Keratinocyte (primary cell): ENCODE measurements at regions not wholly inside any gene's neighbourhood (a gene's known extent, or its start where the extent isn't known, plus 50 kb on each side); places are given as distances from the start of the nearest gene placed in this dataset.

ENCODE experiments used
- DNase-seq: peaks from one replicate; pipeline ENCODE4 v3.0.0-alpha.2; 2011; ENCODE audit warnings: low read depth, missing footprints, low spot score
- FAIRE-seq: peaks from 2 replicates; lab custom pipeline; 2011; peaks lifted over from hg19 to GRCh38; lab: Jason Lieb, UNC
- H2AFZ ChIP-seq: 2 replicates; pipeline ENCODE4 v1.6.0; 2012; ENCODE audit warnings: low read length, control low read depth, inconsistent platforms; ENCODE audit not compliant: control insufficient read depth
- H3K27ac ChIP-seq: 2 replicates; pipeline ENCODE4 v1.5.1; 2011; ENCODE audit warnings: low read length; ENCODE audit not compliant: control insufficient read depth, insufficient read depth
- H3K27me3 ChIP-seq: 3 replicates; pipeline ENCODE4 v1.6.0; 2011; ENCODE audit warnings: low read length; ENCODE audit not compliant: control insufficient read depth, insufficient read depth; ENCODE audit errors: extremely low read depth
- H3K36me3 ChIP-seq, 2 experiments: 2 replicates in 1 of 2; 3 replicates in 1 of 2; pipeline ENCODE4 v1.5.1; 2011; ENCODE audit warnings: low read length in 2 of 2, mild to moderate bottlenecking in 1 of 2; ENCODE audit not compliant: control insufficient read depth in 2 of 2, insufficient read depth in 2 of 2; ENCODE audit errors: extremely low read depth in 1 of 2
- H3K4me1 ChIP-seq: 3 replicates; pipeline ENCODE4 v1.5.1; 2011; ENCODE audit warnings: low read length; ENCODE audit not compliant: control insufficient read depth, insufficient read depth; ENCODE audit errors: extremely low read depth
- H3K4me2 ChIP-seq: 3 replicates; pipeline ENCODE4 v1.6.0; 2011; ENCODE audit warnings: low read depth, low read length; ENCODE audit not compliant: control insufficient read depth, insufficient read depth; ENCODE audit errors: extremely low read depth
- H3K4me3 ChIP-seq, 3 experiments: fragments of 200-600 bp in 1 of 3; sonication (generic) in 1 of 3; 2 replicates in 2 of 3; 3 replicates in 1 of 3; pipeline ENCODE4 v1.5.1; 2011 to 2016; ENCODE audit warnings: low read length in 3 of 3, mild to moderate bottlenecking in 3 of 3, control low read depth in 2 of 3, inconsistent platforms in 1 of 3, low read depth in 1 of 3, mixed read lengths in 1 of 3, mixed run types in 1 of 3, moderate library complexity in 1 of 3; ENCODE audit not compliant: control insufficient read depth in 2 of 3, insufficient read depth in 2 of 3; ENCODE audit errors: extremely low read depth in 1 of 3
- H3K79me2 ChIP-seq: 2 replicates; pipeline ENCODE4 v1.6.0; 2012; ENCODE audit warnings: low read length; ENCODE audit not compliant: control insufficient read depth, insufficient read depth
- H3K9ac ChIP-seq: 3 replicates; pipeline ENCODE4 v1.6.0; 2011; ENCODE audit warnings: low read length; ENCODE audit not compliant: control insufficient read depth, insufficient read depth; ENCODE audit errors: extremely low read depth
- H3K9me1 ChIP-seq: 3 replicates; pipeline ENCODE4 v1.6.0; 2011; ENCODE audit warnings: low read length; ENCODE audit not compliant: control insufficient read depth, insufficient read depth; ENCODE audit errors: extremely low read depth
- H3K9me3 ChIP-seq: 2 replicates; pipeline ENCODE4 v1.5.1; 2012; ENCODE audit warnings: low read depth, low read length; ENCODE audit not compliant: control insufficient read depth
- H4K20me1 ChIP-seq: 3 replicates; pipeline ENCODE4 v1.6.0; 2011; ENCODE audit warnings: low read length; ENCODE audit not compliant: control insufficient read depth, insufficient read depth; ENCODE audit errors: extremely low read depth
- EZH2 ChIP-seq: IDR thresholded peaks from one replicate; pipeline ENCODE4 v1.6.1; 2012; ENCODE audit warnings: inconsistent platforms, mild to moderate bottlenecking, low read length, moderate library complexity
- dilution Hi-C: fragments of 300-500 bp; cut with MboI; formaldehyde crosslinking; loops from one replicate; pipeline ENCODE4 v1.7.0; 2020; ENCODE audit warnings: low sequenced_read_pairs; ENCODE audit not compliant: extremely low pct_ligation_motif_present
- TF ChIP-seq, protein P1 (sequence below), 3 experiments: IDR thresholded peaks in 1 of 3; conservative IDR thresholded peaks in 1 of 3; optimal IDR thresholded peaks in 1 of 3; 2 replicates in 2 of 3; 3 replicates in 1 of 3; pipeline versions ENCODE3 to v1.5.1; 2011; ENCODE audit warnings: low read length in 3 of 3, mild to moderate bottlenecking in 3 of 3, moderate library complexity in 2 of 3, control low read depth in 1 of 3, inconsistent platforms in 1 of 3; ENCODE audit not compliant: insufficient read depth in 2 of 3; ENCODE audit errors: extremely low read depth in 1 of 3

DNA sequence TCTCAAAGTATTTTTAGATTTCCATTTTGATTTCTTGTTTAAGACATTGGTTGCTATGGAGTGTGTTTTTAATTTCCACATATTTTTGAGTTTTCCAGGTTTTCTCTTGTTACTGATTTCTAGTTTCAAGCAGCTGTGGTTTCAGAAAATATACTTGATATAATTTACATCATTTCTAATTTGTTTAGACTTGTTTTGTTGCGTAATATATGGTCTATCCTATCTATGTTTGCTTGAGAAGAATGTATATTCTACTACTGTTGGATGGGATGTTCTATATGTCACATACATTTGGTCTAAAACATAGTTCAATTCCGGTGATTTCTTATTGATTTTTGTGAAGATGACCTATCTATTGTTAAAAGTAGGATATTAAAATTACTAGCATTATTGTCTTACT, 170.5 kb upstream of the EMCN start:
- H3K4me3 ChIP-seq = no peak overlapping the region
- no peaks in the 10 kb centered on the region for H3K79me2 ChIP-seq
- no peaks in the 10 kb centered on the region for H3K9me1 ChIP-seq
- no peaks in the 10 kb centered on the region for H3K9me3 ChIP-seq
- no peak for TF ChIP-seq EZH2
- dilution Hi-C loops = no loop called here
- H3K4me2 ChIP-seq = no peak overlapping the region
- FAIRE-seq (no peak), DNase-seq (no peak)
- H2AFZ ChIP-seq = no peak overlapping the region
- H4K20me1 ChIP-seq = no peaks in the 10 kb centered on the region
- no peaks in the 10 kb centered on the region for H3K36me3 ChIP-seq
- H3K9ac ChIP-seq = no peak overlapping the region
- no peaks in the 10 kb centered on the region for H3K4me1 ChIP-seq
- no peak overlapping the region for H3K27ac ChIP-seq
- no peaks in the 10 kb centered on the region for H3K27me3 ChIP-seq

DNA sequence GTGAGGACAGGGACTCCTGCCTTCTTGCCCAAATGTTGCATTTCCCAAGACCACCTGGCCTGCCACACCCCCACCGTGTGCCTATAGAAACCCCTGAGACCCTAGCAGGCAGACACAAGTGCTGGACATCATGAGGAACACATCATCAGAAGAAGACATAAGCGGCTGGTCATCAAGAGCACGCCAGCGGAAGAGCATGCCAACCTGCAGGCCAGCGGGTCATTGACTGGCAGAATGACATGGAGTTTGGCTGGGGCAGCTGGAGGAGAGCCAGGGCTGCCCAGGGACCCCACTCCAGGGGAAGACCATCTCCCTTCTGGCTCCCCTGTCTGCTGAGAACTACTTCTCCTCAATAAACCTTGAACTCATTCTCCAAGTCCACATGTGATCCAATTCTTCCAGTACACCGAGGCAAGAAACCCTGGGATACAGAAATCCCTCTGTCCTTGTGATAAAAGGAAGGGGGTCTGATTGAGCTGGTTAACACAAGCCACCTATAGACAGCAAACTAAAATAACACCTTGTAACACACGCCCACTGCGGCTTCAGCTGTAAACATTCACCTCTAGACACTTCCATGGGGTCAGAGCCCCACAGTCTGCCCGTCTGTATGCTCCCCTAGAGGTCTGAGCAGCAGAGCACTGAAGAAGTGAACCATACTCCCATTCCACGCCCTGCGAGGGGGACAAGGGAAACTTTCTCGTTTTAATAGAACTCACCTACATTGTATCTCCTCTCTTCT, 164.8 kb upstream of the EMCN start:
- Histone ChIP-seq H3K9me3 (peaks cover 2% of the 10 kb centered on the region), H3K27ac (no peak overlapping the region), H3K27me3 (no peaks in the 10 kb centered on the region), H2AFZ (no peak overlapping the region), H3K4me1 (no peaks in the 10 kb centered on the region), H4K20me1 (no peaks in the 10 kb centered on the region), H3K9me1 (no peaks in the 10 kb centered on the region), H3K9ac (no peak overlapping the region), H3K79me2 (no peaks in the 10 kb centered on the region), H3K4me3 (no peak overlapping the region), H3K4me2 (no peak overlapping the region), H3K36me3 (no peaks in the 10 kb centered on the region)
- dilution Hi-C loops = no loop called here
- DNase-seq (no peak), FAIRE-seq (no peak)
- TF ChIP-seq, protein P1, sequence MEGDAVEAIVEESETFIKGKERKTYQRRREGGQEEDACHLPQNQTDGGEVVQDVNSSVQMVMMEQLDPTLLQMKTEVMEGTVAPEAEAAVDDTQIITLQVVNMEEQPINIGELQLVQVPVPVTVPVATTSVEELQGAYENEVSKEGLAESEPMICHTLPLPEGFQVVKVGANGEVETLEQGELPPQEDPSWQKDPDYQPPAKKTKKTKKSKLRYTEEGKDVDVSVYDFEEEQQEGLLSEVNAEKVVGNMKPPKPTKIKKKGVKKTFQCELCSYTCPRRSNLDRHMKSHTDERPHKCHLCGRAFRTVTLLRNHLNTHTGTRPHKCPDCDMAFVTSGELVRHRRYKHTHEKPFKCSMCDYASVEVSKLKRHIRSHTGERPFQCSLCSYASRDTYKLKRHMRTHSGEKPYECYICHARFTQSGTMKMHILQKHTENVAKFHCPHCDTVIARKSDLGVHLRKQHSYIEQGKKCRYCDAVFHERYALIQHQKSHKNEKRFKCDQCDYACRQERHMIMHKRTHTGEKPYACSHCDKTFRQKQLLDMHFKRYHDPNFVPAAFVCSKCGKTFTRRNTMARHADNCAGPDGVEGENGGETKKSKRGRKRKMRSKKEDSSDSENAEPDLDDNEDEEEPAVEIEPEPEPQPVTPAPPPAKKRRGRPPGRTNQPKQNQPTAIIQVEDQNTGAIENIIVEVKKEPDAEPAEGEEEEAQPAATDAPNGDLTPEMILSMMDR (optimal IDR thresholded peaks at IDR 0.05 in 1 of 3, IDR thresholded peaks at IDR 0.05 in 1 of 3, conservative IDR thresholded peaks at IDR 0.05 in 1 of 3; ENCODE audit: extremely low read depth in 1 of 3, insufficient read depth in 2 of 3, low read length in 3 of 3) = no peak
- no peak for TF ChIP-seq EZH2

GRCh38 chr4:100681289-100681688, 163.5 kb upstream of the EMCN start:
- no peak overlapping the region for H2AFZ ChIP-seq
- no peak overlapping the region for H3K4me2 ChIP-seq
- FAIRE-seq = no peak
- DNase-seq = no peak
- H3K27ac ChIP-seq = no peak overlapping the region
- H3K9ac ChIP-seq = no peak overlapping the region
- H3K79me2 ChIP-seq = no peaks in the 10 kb centered on the region
- H4K20me1 ChIP-seq = no peaks in the 10 kb centered on the region
- TF ChIP-seq, protein P1 (optimal IDR thresholded peaks at IDR 0.05 in 1 of 3, IDR thresholded peaks at IDR 0.05 in 1 of 3, conservative IDR thresholded peaks at IDR 0.05 in 1 of 3; ENCODE audit: extremely low read depth in 1 of 3, insufficient read depth in 2 of 3, low read length in 3 of 3) = no peak
- no peak for TF ChIP-seq EZH2
- no peaks in the 10 kb centered on the region for H3K27me3 ChIP-seq
- dilution Hi-C loops = no loop called here
- no peaks in the 10 kb centered on the region for H3K4me1 ChIP-seq
- peaks cover 2% of the 10 kb centered on the region for H3K9me3 ChIP-seq
- no peaks in the 10 kb centered on the region for H3K36me3 ChIP-seq
- H3K4me3 ChIP-seq = no peak overlapping the region
- H3K9me1 ChIP-seq = no peaks in the 10 kb centered on the region
